ENCODE measurements at regions not wholly inside any gene's neighbourhood (a gene's known extent, or its start where the extent isn't known, plus 50 kb on each side); places are given as distances from the start of the nearest gene placed in this dataset.
"Not testable (repeated sequence)": the region's sequence is repeated elsewhere in the genome, so short reads cannot be mapped to it uniquely, and the experiment has no call there.

DNA sequence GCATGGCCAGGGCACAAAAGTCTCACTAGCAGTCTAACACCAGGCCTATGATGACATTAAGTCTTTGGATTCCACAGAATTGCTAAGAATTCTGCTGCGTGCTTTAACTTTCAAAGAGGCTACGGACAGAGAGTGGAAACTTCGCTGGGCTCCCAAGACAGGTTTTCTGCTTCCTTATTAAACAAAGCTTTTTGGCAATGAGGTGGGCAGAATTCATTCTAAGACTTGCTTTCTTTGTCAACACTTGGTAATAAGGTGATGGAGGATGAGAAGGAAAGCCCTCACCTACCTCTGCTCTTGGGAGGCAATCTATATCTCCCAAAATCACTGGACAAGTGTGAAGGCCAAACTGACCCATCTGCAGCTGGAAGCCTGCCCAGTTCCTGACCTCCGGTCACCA, 231.9 kb downstream of the ATPSCKMT start:
- H3K4me3 Mint-ChIP-seq (ENCODE audit: unreplicated experiment) = no peak overlapping the region
- ChIA-PET POLR2A (no interaction called here), CTCF (interaction anchor here (0.7 kb wide), 1 partner anchor 34 kb away, joined by 3 read pairs; no protein-coding TSS in a partner anchor)
- TF ChIP-seq, protein P1, sequence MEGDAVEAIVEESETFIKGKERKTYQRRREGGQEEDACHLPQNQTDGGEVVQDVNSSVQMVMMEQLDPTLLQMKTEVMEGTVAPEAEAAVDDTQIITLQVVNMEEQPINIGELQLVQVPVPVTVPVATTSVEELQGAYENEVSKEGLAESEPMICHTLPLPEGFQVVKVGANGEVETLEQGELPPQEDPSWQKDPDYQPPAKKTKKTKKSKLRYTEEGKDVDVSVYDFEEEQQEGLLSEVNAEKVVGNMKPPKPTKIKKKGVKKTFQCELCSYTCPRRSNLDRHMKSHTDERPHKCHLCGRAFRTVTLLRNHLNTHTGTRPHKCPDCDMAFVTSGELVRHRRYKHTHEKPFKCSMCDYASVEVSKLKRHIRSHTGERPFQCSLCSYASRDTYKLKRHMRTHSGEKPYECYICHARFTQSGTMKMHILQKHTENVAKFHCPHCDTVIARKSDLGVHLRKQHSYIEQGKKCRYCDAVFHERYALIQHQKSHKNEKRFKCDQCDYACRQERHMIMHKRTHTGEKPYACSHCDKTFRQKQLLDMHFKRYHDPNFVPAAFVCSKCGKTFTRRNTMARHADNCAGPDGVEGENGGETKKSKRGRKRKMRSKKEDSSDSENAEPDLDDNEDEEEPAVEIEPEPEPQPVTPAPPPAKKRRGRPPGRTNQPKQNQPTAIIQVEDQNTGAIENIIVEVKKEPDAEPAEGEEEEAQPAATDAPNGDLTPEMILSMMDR (IDR thresholded peaks at IDR 0.05; ENCODE audit: unreplicated experiment) = no peak
- no peaks in the 10 kb centered on the region for H3K36me3 Mint-ChIP-seq (ENCODE audit: insufficient read depth, unreplicated experiment)
- H3K9me3 Mint-ChIP-seq (ENCODE audit: unreplicated experiment) = peaks cover 21% of the 10 kb centered on the region
- H3K27me3 Mint-ChIP-seq (ENCODE audit: insufficient read depth, unreplicated experiment) = no peaks in the 10 kb centered on the region
- DNase-seq (ENCODE audit: unreplicated experiment) = no peak
- no peak overlapping the region for H3K27ac Mint-ChIP-seq (ENCODE audit: low read depth, unreplicated experiment)
- no TSS peak for BruUV-seq (replicated peaks)
- intact Hi-C loops (cut with micrococcal nuclease) = no loop called here
- peaks cover 8% of the 10 kb centered on the region for H3K4me1 Mint-ChIP-seq (ENCODE audit: insufficient read depth, unreplicated experiment)

DNA sequence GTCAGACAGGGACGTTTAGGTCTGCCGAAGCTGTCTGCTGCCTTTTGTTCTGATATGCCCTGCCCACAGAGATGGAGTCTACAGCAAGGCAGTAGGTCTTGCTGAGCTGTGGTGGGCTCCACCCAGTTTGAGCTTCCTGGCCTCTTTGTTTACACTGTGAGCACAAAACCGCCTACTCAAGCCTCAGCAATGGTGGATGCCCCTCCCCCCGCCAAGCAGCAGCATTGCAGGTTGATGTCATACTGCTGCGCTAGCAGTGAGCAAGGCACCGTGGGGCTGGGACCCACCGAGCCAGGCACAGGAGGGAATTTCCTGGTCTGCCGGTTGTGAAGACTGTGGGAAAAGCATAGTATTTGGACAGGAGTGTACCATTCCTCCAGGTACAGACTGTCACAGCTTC, 233.1 kb downstream of the ATPSCKMT start:
- CTCF ChIA-PET = interaction anchor here (0.6 to 0.7 kb wide), 3 partner anchors 31 to 114 kb away, joined by 3 to 6 read pairs (median 4); no protein-coding TSS in a partner anchor
- H3K9me3 Mint-ChIP-seq (ENCODE audit: unreplicated experiment); BruUV-seq (replicated peaks); H3K36me3 Mint-ChIP-seq (ENCODE audit: insufficient read depth, unreplicated experiment); H3K4me3 Mint-ChIP-seq (ENCODE audit: unreplicated experiment); intact Hi-C loops (cut with micrococcal nuclease); H3K4me1 Mint-ChIP-seq (ENCODE audit: insufficient read depth, unreplicated experiment); POLR2A ChIA-PET; H3K27me3 Mint-ChIP-seq (ENCODE audit: insufficient read depth, unreplicated experiment); H3K27ac Mint-ChIP-seq (ENCODE audit: low read depth, unreplicated experiment): not testable (repeated sequence)
- peak; percentile 45 for DNase-seq (ENCODE audit: unreplicated experiment)

DNA sequence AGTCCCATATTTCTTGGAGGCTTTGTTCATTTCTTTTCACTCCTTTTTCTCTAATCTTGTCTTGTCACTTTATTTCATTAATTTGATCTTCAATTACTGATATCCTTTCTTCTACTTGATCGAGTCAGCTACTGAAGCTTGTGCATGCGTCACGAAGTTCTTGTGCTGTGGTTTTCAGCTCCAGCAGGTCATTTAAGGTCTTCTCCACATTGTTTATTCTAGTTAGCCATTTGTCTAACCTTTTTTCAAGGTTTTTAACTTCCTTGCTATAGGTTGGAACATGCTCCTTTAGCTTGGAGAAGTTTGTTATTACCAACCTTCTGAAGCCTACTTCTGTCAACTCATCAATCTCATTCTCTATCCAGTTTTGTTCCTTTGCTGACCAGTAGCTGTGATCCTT, 234.0 kb downstream of the ATPSCKMT start:
- CTCF ChIA-PET = interaction anchor here (0.6 to 0.7 kb wide), 3 partner anchors 32 to 113 kb away, joined by 3 to 6 read pairs (median 4); no protein-coding TSS in a partner anchor
- H3K27ac Mint-ChIP-seq (ENCODE audit: low read depth, unreplicated experiment); H3K4me3 Mint-ChIP-seq (ENCODE audit: unreplicated experiment); POLR2A ChIA-PET; DNase-seq (ENCODE audit: unreplicated experiment); H3K9me3 Mint-ChIP-seq (ENCODE audit: unreplicated experiment); BruUV-seq (replicated peaks); H3K4me1 Mint-ChIP-seq (ENCODE audit: insufficient read depth, unreplicated experiment); H3K36me3 Mint-ChIP-seq (ENCODE audit: insufficient read depth, unreplicated experiment); intact Hi-C loops (cut with micrococcal nuclease); H3K27me3 Mint-ChIP-seq (ENCODE audit: insufficient read depth, unreplicated experiment): not testable (repeated sequence)

DNA sequence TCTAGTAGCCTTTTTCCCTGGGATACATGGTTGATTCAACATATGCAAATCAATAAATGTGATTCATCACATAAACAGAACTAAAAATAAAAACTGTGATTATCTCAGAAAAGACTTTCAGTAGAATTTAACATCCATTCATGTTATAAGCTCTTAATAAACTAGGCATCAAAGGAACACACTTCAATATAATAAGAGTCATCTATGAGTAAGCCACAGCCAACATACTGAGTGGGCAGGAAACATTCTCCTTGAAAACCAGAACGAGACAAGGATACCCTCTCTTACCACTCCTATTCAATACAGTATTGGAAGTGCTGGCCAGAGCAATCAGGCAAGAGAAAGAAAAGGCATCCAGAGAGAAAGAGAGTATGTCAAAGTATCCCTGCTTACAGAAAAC, 239.9 kb downstream of the ATPSCKMT start:
- no peak for DNase-seq (ENCODE audit: unreplicated experiment)
- Mint-ChIP-seq H3K9me3 (ENCODE audit: unreplicated experiment) (no peaks in the 10 kb centered on the region), H3K27me3 (ENCODE audit: insufficient read depth, unreplicated experiment) (no peaks in the 10 kb centered on the region), H3K27ac (ENCODE audit: low read depth, unreplicated experiment) (no peak overlapping the region), H3K4me1 (ENCODE audit: insufficient read depth, unreplicated experiment) (no peaks in the 10 kb centered on the region), H3K4me3 (ENCODE audit: unreplicated experiment) (no peak overlapping the region), H3K36me3 (ENCODE audit: insufficient read depth, unreplicated experiment) (no peaks in the 10 kb centered on the region)
- ChIA-PET POLR2A (no interaction called here), CTCF (no interaction called here)
- TF ChIP-seq, protein P1 (IDR thresholded peaks at IDR 0.05; ENCODE audit: unreplicated experiment) = no peak
- intact Hi-C loops (cut with micrococcal nuclease) = no loop called here
- BruUV-seq (replicated peaks) = no TSS peak

DNA sequence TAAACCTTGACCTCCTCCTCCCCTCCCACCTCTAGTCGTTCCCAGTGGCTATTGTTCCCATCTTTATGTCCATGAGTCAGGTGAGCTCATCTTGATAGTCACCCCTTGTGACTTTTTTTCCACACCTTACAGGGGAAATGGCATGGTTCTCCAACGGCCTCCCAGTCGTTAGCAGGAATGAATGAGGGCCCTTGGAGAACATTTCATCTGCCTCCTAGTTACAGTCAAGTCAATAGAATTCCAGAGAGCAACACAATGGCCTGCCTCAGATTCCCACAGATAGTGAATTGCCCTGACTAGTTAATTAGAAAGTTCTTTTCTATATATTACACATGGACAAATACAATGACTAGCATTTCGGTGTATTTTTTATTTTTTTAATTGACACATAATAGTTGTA, 262.6 kb downstream of the ATPSCKMT start:
- H3K27me3 Mint-ChIP-seq (ENCODE audit: insufficient read depth, unreplicated experiment) = no peaks in the 10 kb centered on the region
- CTCF ChIA-PET = interaction anchor here (1.1 kb wide), 1 partner anchor 12 kb away, joined by 3 read pairs; no protein-coding TSS in a partner anchor
- POLR2A ChIA-PET = no interaction called here

More for the DNA sequence above, 262.6 kb downstream of the ATPSCKMT start:
- intact Hi-C loops (cut with micrococcal nuclease) = no loop called here
- Mint-ChIP-seq H3K4me3 (ENCODE audit: unreplicated experiment) (no peak overlapping the region), H3K9me3 (ENCODE audit: unreplicated experiment) (peaks cover 17% of the 10 kb centered on the region), H3K4me1 (ENCODE audit: insufficient read depth, unreplicated experiment) (no peaks in the 10 kb centered on the region), H3K36me3 (ENCODE audit: insufficient read depth, unreplicated experiment) (no peaks in the 10 kb centered on the region), H3K27ac (ENCODE audit: low read depth, unreplicated experiment) (no peak overlapping the region)
- no peak for DNase-seq (ENCODE audit: unreplicated experiment)
- TF ChIP-seq, protein P1 (IDR thresholded peaks at IDR 0.05; ENCODE audit: unreplicated experiment) = no peak
- BruUV-seq (replicated peaks) = no TSS peak

Measured in MCF 10A (cell line).